SK-N-DZ (cell line): ENCODE measurements at regions not wholly inside any gene's neighbourhood (a gene's known extent, or its start where the extent isn't known, plus 50 kb on each side); places are given as distances from the start of the nearest gene placed in this dataset.
"Not testable (repeated sequence)": the region's sequence is repeated elsewhere in the genome, so short reads cannot be mapped to it uniquely, and the experiment has no call there.

ENCODE experiments used
- DNase-seq: peaks from one replicate; pipeline ENCODE4 v3.0.0-alpha.2; 2015; ENCODE audit warnings: low spot score

- DNase-seq: no peak
Observed at GRCh38 chr5:91469517-91470165, 86.5 kb upstream of the ARRDC3 start.

- no peak for DNase-seq
Observed at GRCh38 chr5:91468651-91469422, 85.7 kb upstream of the ARRDC3 start.

- no peak for DNase-seq
Observed at GRCh38 chr5:91464886-91465646, 81.9 kb upstream of the ARRDC3 start.

GRCh38 chr5:91457681-91458058 is 74.6 kb upstream of the ARRDC3 start:
- no peak for DNase-seq

GRCh38 chr5:91456928-91457680 is 74.0 kb upstream of the ARRDC3 start:
- DNase-seq: no peak

- DNase-seq: no peak
Observed at GRCh38 chr5:91449083-91449482, 66.0 kb upstream of the ARRDC3 start.

- not testable (repeated sequence) for DNase-seq
Observed at GRCh38 chr5:91448079-91448478, 65.0 kb upstream of the ARRDC3 start.

- not testable (repeated sequence) for DNase-seq
Observed at GRCh38 chr5:91446880-91447279, 63.8 kb upstream of the ARRDC3 start.

GRCh38 chr5:91443761-91444467 is 60.8 kb upstream of the ARRDC3 start:
- no peak for DNase-seq

- no peak for DNase-seq
Observed at GRCh38 chr5:91443023-91443422, 59.9 kb upstream of the ARRDC3 start.

- DNase-seq: no peak
Observed at GRCh38 chr5:91441082-91441481, 58.0 kb upstream of the ARRDC3 start.

- DNase-seq: no peak
Observed at GRCh38 chr5:91438871-91439270, 55.8 kb upstream of the ARRDC3 start.

GRCh38 chr5:91436241-91436640 is 53.1 kb upstream of the ARRDC3 start:
- DNase-seq: no peak

GRCh38 chr5:91434348-91434747 is 51.2 kb upstream of the ARRDC3 start:
- no peak for DNase-seq

- DNase-seq: no peak
Observed at GRCh38 chr5:91433861-91434260, 50.7 kb upstream of the ARRDC3 start.
